Loucy (cell line): ENCODE measurements at regions not wholly inside any gene's neighbourhood (a gene's known extent, or its start where the extent isn't known, plus 50 kb on each side); places are given as distances from the start of the nearest gene placed in this dataset.

Experiments used
- EZH2phosphoT487 ChIP-seq: fragments of 200-600 bp; IDR thresholded peaks from 2 replicates; pipeline ENCODE4 v1.6.1; 2018; ENCODE audit warnings: antibody characterized with exemption, mild to moderate bottlenecking, moderate library complexity, borderline replicate concordance
- TF ChIP-seq, protein P1 (sequence below): fragments of 200-600 bp; sonication (generic); conservative IDR thresholded peaks from 2 replicates; pipeline ENCODE4 v1.5.1; 2014; ENCODE audit warnings: mild to moderate bottlenecking, antibody characterized with exemption, low read length

DNA sequence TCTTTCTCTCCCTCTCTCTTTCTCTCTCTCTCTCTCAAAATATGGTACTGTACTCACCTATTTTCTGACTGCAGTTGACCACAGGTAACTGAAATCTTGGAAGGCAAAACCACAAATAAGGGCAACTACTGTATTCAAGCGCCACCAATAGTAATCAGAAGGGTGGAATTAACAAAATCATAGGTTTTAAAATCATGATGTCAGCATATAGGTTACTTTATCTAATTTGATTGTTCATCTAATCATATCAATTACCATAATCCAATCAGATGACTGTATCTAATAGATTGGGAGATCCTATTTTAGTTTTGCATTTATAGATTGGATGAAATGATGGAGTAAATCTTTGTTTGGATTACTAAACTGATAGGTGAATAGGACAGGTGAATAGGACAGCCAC lies 155.8 kb upstream of the KITLG start:
- TF ChIP-seq, protein P1, sequence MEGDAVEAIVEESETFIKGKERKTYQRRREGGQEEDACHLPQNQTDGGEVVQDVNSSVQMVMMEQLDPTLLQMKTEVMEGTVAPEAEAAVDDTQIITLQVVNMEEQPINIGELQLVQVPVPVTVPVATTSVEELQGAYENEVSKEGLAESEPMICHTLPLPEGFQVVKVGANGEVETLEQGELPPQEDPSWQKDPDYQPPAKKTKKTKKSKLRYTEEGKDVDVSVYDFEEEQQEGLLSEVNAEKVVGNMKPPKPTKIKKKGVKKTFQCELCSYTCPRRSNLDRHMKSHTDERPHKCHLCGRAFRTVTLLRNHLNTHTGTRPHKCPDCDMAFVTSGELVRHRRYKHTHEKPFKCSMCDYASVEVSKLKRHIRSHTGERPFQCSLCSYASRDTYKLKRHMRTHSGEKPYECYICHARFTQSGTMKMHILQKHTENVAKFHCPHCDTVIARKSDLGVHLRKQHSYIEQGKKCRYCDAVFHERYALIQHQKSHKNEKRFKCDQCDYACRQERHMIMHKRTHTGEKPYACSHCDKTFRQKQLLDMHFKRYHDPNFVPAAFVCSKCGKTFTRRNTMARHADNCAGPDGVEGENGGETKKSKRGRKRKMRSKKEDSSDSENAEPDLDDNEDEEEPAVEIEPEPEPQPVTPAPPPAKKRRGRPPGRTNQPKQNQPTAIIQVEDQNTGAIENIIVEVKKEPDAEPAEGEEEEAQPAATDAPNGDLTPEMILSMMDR = no peak
- no peak for TF ChIP-seq EZH2phosphoT487
